ENCODE measurements at regions not wholly inside any gene's neighbourhood (a gene's known extent, or its start where the extent isn't known, plus 50 kb on each side); places are given as distances from the start of the nearest gene placed in this dataset.

GRCh38 chr16:9257843-9258242 is 166.4 kb downstream of the HAPSTR1 start:
- no peaks in the 10 kb centered on the region for H3K27me3 ChIP-seq (ENCODE audit: control insufficient read depth, insufficient read depth, low read length)
- TF ChIP-seq EZH2 (IDR thresholded peaks at IDR 0.05; ENCODE audit: low read length, missing control alignments), result no peak
- TF ChIP-seq, protein P1, sequence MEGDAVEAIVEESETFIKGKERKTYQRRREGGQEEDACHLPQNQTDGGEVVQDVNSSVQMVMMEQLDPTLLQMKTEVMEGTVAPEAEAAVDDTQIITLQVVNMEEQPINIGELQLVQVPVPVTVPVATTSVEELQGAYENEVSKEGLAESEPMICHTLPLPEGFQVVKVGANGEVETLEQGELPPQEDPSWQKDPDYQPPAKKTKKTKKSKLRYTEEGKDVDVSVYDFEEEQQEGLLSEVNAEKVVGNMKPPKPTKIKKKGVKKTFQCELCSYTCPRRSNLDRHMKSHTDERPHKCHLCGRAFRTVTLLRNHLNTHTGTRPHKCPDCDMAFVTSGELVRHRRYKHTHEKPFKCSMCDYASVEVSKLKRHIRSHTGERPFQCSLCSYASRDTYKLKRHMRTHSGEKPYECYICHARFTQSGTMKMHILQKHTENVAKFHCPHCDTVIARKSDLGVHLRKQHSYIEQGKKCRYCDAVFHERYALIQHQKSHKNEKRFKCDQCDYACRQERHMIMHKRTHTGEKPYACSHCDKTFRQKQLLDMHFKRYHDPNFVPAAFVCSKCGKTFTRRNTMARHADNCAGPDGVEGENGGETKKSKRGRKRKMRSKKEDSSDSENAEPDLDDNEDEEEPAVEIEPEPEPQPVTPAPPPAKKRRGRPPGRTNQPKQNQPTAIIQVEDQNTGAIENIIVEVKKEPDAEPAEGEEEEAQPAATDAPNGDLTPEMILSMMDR (conservative IDR thresholded peaks at IDR 0.05 in 1 of 2, IDR thresholded peaks at IDR 0.05 in 1 of 2; ENCODE audit: low read depth in 1 of 2, low read length in 2 of 2), result no peak
- H3K4me3 ChIP-seq (replicated peaks in 1 of 4; ENCODE audit: control extremely low read depth in 1 of 4, insufficient read depth in 1 of 4, low read depth in 3 of 4, low read length in 4 of 4), result no peak overlapping the region
- H3K9ac ChIP-seq (ENCODE audit: insufficient read depth, low read length), result no peak overlapping the region
- DNase-seq (ENCODE audit: low read depth in 2 of 2), result no peak
- H3K4me2 ChIP-seq (ENCODE audit: extremely low read depth, insufficient read depth, low read length), result no peak overlapping the region
- no peaks in the 10 kb centered on the region for H3K9me3 ChIP-seq (ENCODE audit: control insufficient read depth, insufficient read depth, low read depth, low read length)
- no peaks in the 10 kb centered on the region for H4K20me1 ChIP-seq (ENCODE audit: control insufficient read depth, extremely low read depth, insufficient read depth, low read length)
- no peaks in the 10 kb centered on the region for H3K4me1 ChIP-seq (ENCODE audit: control insufficient read depth, extremely low read depth, insufficient read depth, low read length)
- no peak overlapping the region for H3K27ac ChIP-seq (ENCODE audit: insufficient read depth, low read length)
- no peaks in the 10 kb centered on the region for H3K79me2 ChIP-seq (ENCODE audit: control insufficient read depth, insufficient read depth, low read length)
- no peak overlapping the region for H2AFZ ChIP-seq (ENCODE audit: low read length)
- H3K36me3 ChIP-seq (ENCODE audit: control insufficient read depth, insufficient read depth, low read length), result no peaks in the 10 kb centered on the region

GRCh38 chr16:9258423-9259051 is 167.1 kb downstream of the HAPSTR1 start:
- Histone ChIP-seq H3K79me2 (ENCODE audit: control insufficient read depth, insufficient read depth, low read length) (no peaks in the 10 kb centered on the region), H3K9ac (ENCODE audit: insufficient read depth, low read length) (no peak overlapping the region), H3K4me3 (replicated peaks in 1 of 4; ENCODE audit: control extremely low read depth in 1 of 4, insufficient read depth in 1 of 4, low read depth in 3 of 4, low read length in 4 of 4) (no peak overlapping the region), H3K9me3 (ENCODE audit: control insufficient read depth, insufficient read depth, low read depth, low read length) (no peaks in the 10 kb centered on the region), H3K4me2 (ENCODE audit: extremely low read depth, insufficient read depth, low read length) (no peak overlapping the region), H3K27me3 (ENCODE audit: control insufficient read depth, insufficient read depth, low read length) (no peaks in the 10 kb centered on the region), H3K4me1 (ENCODE audit: control insufficient read depth, extremely low read depth, insufficient read depth, low read length) (no peaks in the 10 kb centered on the region), H3K36me3 (ENCODE audit: control insufficient read depth, insufficient read depth, low read length) (no peaks in the 10 kb centered on the region), H3K27ac (ENCODE audit: insufficient read depth, low read length) (no peak overlapping the region), H2AFZ (ENCODE audit: low read length) (no peak overlapping the region), H4K20me1 (ENCODE audit: control insufficient read depth, extremely low read depth, insufficient read depth, low read length) (no peaks in the 10 kb centered on the region)
- DNase-seq (ENCODE audit: low read depth in 2 of 2), result peak; percentile 5
- TF ChIP-seq, protein P1 (conservative IDR thresholded peaks at IDR 0.05 in 1 of 2, IDR thresholded peaks at IDR 0.05 in 1 of 2; ENCODE audit: low read depth in 1 of 2, low read length in 2 of 2), result peak; percentile 37 to 41
- TF ChIP-seq EZH2 (IDR thresholded peaks at IDR 0.05; ENCODE audit: low read length, missing control alignments), result no peak

- H3K36me3 ChIP-seq (ENCODE audit: control insufficient read depth, insufficient read depth, low read length), result no peaks in the 10 kb centered on the region
Measured at GRCh38 chr16:9259914-9260608, 168.6 kb downstream of the HAPSTR1 start.

More at GRCh38 chr16:9259914-9260608, 168.6 kb downstream of the HAPSTR1 start:
- H3K9ac ChIP-seq (ENCODE audit: insufficient read depth, low read length), result no peak overlapping the region
- no peaks in the 10 kb centered on the region for H3K79me2 ChIP-seq (ENCODE audit: control insufficient read depth, insufficient read depth, low read length)
- DNase-seq (ENCODE audit: low read depth in 2 of 2), result no peak
- no peaks in the 10 kb centered on the region for H3K4me1 ChIP-seq (ENCODE audit: control insufficient read depth, extremely low read depth, insufficient read depth, low read length)
- H3K27ac ChIP-seq (ENCODE audit: insufficient read depth, low read length), result no peak overlapping the region
- TF ChIP-seq EZH2 (IDR thresholded peaks at IDR 0.05; ENCODE audit: low read length, missing control alignments), result no peak
- TF ChIP-seq, protein P1 (conservative IDR thresholded peaks at IDR 0.05 in 1 of 2, IDR thresholded peaks at IDR 0.05 in 1 of 2; ENCODE audit: low read depth in 1 of 2, low read length in 2 of 2), result no peak
- no peak overlapping the region for H3K4me3 ChIP-seq (replicated peaks in 1 of 4; ENCODE audit: control extremely low read depth in 1 of 4, insufficient read depth in 1 of 4, low read depth in 3 of 4, low read length in 4 of 4)
- H2AFZ ChIP-seq (ENCODE audit: low read length), result no peak overlapping the region
- H4K20me1 ChIP-seq (ENCODE audit: control insufficient read depth, extremely low read depth, insufficient read depth, low read length), result no peaks in the 10 kb centered on the region
- H3K9me3 ChIP-seq (ENCODE audit: control insufficient read depth, insufficient read depth, low read depth, low read length), result no peaks in the 10 kb centered on the region
- H3K27me3 ChIP-seq (ENCODE audit: control insufficient read depth, insufficient read depth, low read length), result no peaks in the 10 kb centered on the region
- H3K4me2 ChIP-seq (ENCODE audit: extremely low read depth, insufficient read depth, low read length), result no peak overlapping the region

Measured in fibroblast of lung (primary cell).